Inferior parietal cortex (tissue), 1 donor: ENCODE measurements at regions not wholly inside any gene's neighbourhood (a gene's known extent, or its start where the extent isn't known, plus 50 kb on each side); places are given as distances from the start of the nearest gene placed in this dataset.
"Not testable (repeated sequence)": the region's sequence is repeated elsewhere in the genome, so short reads cannot be mapped to it uniquely, and the experiment has no call there.

Source experiments
- DNase-seq: peaks from one replicate; pipeline ENCODE4 v3.0.0-alpha.2; 2016; ENCODE audit errors: extremely low spot score

DNA sequence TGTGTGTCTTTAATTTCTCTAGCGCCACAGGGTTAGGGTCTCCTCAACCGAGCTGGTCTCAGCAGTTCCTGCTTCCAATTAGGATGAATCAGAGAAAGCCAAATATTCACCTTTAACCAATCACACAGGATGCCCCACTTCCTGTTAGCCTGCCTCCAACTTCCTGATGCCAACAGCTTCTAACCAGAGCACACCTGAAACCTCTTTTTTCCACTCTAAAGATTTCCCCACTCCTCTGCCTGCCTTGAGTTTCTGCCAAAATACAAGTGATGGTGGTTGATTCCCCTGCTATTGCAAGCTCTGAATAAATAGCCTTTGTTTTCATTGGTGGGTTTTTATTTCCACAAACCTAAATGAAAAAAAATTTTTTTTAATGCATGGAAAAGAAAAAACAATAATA lies 144.7 kb upstream of the UST start:
- no peak for DNase-seq

DNA sequence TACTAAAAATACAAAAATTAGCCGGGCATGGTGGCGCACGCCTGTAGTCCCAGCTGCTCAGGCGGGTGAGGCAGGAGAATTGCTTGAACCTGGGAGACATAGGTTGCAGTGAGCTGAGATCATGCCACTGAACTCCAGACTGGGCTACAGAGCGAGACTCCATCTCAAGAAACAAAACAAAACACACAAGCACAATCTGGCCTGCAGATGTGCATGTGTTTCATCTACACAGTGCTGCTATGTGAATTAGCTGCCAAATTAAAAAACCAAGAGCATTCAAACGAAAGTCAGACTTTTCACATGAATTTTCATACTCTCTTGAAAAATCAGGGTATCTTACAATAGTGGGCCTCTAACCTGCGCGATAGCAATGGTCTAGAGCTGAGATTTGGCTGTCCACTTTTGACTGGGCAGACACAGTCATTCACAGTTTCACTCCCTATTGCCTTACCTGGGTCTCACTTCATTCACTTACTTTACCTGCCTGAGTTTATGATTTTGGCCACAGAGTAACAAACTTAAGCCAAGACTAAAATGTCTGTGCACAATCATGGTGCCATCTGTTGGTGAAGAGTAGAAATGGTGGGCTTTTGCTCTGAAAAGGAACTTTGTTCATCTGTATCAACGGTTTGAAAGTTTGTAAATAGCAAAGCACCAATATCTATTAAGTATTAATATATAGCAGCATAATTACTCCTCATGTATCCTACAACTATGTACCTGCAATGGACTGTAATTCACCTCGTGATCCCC lies 138.5 kb upstream of the UST start:
- no peak for DNase-seq

DNA sequence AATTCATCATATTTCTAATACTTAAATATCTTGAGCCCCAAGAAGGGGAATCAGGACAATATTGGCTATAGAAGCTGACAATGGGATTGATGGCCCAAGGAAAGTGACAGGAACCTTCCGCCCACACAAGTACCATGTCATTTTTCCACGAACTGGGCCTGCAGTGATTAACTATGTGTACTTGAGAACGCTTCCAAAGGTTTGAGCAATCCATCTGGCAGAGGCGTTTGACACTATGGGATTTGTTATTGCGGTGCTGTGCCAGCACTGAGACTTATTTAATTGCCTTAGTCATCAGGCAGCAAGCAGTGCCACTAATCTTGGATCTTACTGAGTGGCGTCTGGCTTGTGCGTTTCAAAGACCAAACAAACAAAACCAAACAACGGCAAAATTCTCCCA lies 135.6 kb upstream of the UST start:
- DNase-seq: peak; percentile 60

DNA sequence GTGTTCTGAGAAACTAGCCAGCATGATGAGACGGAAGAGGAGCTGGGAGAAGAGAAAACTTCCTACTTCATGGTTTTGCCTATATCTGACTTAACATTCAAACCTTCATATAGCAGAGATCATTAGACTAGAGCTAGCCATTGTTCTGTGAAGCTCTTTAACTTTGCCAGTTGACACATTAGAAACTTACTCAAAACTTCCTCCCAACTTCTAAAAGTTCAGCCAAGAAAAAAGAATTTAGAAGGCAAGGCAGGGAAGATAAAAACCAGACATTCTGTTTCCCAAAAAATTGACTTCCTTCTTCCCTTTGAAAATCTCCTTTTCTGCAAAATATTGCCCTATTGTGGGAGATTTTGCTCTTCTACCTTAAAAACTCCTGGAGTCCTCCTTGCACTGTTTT lies 134.8 kb upstream of the UST start:
- no peak for DNase-seq

DNA sequence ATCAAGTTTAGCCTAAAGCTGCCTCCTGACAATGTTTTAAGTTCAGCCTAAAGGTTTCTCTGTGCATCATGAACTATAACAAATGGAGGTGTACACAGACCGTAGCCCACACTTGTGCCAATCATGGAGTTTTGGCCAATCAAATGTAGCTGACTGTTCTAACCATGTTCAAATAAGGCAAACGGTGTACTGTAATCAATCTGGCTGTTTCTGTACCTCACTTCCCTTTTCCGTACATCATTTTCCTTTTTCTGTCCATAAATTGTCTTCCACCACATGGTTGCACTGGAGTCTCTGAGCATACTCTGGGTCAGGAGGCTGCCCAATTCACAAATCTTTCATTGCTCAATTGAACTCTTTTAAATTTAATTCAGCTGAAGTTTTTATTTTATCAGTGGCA lies 132.2 kb upstream of the UST start:
- no peak for DNase-seq

DNA sequence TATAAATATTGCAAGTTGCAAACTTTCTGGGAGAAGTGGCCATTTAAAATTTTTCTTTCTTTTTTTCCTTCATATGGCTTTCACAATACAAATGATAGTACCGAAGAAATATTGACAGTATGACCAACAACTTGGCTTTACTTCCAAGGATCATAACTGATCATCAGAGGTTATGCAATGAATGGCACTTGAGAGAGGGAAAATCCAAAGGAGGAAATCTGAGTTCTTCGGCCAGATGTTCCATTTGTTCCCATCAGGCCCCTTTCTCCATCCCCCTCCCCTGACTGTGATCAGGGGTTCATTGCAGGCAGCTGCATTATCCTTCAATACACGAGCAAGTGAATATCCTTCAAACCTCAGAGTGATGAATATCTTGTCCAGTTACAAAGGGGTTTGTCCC lies 130.0 kb upstream of the UST start:
- no peak for DNase-seq

DNA sequence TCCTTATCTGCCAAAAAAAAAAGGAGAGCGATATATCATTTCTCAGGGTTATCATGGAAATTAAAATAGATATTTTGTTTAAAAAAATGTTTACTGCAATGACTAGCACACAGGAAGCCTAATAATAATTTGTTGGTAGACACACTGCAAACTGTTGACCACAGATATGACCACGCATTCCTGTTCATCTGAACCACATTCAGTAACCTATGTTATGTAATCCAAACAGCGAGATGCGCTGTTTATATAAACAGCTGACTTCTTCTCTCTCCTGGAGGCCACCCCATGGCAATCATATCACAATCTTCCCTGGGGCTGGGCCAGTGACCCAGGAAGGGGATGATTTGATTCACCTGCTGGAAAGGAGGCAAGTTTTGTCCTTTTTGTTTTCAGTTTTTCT lies 129.3 kb upstream of the UST start:
- no peak for DNase-seq

DNA sequence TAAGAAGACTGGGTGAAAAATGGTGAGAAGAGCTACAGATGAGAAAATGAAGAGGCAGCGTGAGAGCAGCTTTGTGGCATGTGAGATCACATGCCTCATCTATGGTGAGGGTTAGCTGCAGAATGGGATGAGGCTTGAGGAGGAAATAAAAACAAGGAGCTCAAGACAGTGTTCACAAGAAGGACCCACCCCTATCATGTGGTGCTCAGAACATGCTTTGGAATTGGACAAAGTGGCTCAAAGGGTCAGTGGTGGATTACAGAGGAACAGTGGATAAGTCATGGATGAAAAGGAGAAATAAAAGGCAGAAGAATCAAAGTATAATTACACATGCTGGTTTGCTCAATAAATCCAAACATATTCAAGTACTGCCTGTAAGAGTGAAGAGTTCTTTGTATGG lies 126.9 kb upstream of the UST start:
- no peak for DNase-seq

DNA sequence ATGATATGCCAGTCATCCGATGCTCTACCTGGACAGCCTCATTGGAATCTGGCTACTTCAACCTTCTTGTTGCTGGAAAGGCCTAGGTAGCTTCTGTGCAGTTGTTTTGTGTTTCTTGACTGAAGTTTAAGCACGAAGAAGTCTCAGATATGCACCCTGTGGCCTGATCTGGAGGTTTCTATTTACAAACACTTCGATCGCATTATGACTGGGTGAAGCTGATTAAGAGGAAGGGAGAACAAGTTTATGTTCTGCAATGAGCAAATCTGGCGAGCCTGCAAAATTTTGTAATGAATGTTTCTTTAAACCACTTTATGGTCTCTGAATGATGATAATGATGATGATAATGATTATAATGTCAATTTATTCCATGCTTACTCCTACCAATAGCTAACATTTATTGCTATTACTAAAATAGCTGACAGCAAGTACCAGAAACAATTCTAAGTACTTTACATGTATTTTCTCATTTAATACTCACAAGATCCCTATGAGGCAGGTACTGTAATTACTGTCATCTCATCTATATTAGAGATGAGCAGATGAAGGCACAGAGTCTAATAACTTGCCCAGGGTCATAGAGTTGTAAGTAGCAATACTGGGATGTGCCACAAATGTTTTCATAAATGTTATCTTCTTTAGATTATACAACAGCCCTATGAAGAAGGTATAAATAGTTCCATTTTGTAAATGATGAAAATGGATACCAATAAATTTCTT lies 126.1 kb upstream of the UST start:
- no peak for DNase-seq

DNA sequence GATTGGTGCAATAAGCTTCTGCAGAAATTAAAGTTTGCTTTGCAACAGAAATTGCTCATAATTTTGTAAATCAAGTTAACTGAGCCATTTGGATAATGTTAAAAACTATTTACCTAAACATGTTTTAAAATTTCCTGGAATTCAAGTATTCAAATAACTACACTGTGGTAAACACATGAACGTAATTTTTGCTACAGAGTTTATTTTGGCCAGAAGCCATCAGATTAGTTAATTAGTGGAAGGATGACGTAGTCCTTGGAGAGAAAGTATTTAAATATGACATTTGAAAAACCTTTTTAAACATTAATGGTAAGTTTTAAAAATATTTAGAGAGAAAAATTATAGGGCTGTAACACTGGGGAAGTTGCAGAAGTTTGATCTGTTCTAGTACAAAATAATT lies 121.2 kb upstream of the UST start:
- DNase-seq: no peak

DNA sequence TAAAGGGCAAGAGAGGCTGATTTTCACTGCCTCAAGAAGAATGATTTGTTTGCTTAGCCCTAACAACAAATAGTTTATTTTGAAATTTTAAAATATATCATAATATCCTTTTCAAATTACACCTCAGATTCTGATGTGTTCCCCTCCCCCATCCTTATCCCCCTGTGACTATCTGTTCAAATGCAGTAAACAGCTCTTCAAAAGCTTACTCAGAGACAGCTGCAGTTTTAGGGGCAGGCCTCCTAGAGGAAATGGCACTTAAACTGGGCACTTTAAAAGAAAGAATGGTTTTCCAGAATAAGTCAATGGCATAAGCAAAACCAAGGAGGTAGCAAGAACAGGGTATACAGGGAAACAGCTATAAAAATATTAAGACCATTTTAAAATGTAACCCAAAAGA lies 118.6 kb upstream of the UST start:
- no peak for DNase-seq

DNA sequence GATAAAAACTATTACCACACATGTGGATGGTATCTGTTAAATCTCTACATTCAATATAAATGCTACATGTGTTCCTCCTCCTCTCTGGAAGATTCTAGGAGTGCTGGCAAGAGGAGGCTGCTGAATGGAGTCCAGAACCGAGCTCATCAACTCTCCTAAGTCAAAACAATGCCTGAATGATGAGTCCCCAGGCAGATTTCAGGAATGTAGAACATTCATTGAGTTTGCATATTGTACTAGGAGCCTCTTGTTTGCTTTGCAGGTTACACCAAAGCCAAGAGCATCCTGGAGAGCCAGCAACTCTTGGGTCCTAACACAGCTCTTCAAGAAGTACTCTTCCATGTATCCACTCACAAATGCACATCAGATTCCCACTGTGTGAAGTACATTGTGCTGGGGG lies 117.6 kb upstream of the UST start:
- no peak for DNase-seq

DNA sequence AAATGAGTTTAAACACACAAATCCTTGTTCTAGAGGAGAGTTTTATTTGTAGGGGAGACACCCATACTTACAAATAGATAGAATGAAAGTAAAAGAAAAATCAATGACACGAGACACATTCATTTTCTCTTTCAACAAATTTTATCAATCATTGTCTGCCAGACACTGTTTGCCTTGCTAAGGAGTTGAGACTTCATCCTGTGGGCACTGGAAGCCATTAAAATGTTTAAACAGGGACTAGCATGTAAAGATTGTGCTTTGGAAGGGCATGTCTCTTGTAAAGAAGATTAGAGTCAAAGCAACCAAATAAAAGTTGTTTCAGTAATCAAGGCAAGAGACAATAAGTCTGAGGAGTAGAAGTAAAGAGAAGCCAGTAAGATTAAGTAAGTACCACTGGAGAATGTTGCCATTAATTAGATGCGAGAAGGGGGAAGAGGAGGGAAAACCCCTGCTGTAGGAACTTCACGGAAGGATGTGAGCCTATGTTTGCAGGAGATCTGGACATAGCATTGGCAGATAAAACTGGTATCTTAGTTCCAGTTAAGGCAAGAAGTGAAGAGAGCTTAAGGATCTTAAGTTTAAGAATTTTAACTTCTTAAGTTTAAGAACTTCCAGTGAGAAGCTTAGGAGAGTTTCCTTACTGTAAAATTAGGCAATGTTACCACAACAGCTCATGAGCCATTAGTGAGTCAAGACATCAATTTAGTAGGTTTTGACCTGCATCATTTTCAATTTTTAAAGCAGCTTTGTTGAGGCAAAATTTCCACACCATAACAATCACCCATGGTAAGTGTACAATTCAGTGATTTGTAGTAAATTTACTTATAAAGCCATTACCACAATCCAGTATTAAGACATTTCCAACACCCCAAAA lies 117.0 kb upstream of the UST start:
- DNase-seq: no peak

DNA sequence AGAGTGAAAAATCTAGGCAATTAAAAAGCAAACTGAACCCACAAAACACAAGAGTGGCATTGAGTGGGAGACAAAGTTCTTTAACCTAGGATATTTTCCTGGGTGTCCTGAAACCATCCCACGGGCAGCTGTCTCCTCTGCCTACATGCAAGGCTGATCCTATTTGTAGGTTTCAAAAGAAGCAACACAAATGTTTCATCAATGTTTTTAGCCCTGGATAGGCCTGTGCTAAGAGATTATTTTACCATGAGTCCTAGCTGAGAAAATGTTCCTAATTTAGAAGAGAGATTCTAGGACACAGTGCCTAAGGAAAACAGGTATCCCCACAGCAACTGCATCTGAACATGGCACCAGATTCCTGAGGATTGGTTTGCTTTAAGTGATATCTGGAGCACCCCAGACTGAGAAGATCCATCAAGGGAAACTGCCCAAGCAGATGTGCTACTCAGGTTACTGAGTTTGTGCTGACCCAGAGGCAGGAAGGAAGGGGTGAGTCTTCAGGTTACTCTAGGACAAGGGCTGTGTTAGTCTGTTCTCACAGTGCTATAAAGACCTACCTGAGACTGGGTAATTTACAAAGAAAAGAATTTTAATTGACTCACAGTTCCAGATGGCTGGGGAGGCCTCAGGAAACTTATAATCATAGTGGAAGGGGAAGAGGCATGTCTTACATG lies 111.6 kb upstream of the UST start:
- peak; percentile 20 for DNase-seq

DNA sequence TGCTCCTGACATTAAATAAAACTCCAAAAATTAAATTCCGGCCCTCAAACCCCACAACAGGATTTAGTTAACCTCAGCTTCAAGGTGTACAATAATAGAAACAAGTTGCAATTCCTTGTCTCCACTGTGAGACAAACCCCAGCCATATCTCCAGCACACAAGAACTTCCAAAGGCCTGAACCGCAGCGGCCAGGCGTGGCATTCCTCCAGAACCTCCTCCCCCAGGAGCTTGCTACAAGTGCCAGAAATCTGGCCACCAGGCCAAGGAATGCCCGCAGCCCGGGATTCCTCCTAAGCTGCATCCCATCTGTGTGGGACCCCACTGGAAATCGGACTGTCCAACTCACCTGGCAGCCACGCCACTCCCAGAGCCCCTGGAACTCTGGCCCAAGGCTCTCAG lies 105.0 kb upstream of the UST start:
- not testable (repeated sequence) for DNase-seq

DNA sequence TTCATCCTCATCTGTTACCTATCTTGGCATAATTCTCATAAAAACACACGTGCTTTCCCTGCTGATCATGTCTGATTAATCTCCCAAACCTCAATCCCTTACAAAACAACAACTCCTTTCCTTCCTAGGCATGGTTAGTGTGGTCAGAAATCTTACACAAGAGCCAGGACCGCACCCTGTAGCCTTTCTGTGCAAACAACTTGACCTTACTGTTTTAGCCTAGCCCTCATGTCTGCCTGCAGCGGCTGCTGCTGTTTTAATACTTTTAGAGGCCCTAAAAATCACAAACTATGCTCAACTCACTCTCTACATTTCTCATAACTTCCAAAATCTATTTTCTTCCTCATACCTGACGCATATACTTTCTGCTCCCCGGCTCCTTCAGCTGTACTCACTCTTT lies 103.6 kb upstream of the UST start:
- not testable (repeated sequence) for DNase-seq

DNA sequence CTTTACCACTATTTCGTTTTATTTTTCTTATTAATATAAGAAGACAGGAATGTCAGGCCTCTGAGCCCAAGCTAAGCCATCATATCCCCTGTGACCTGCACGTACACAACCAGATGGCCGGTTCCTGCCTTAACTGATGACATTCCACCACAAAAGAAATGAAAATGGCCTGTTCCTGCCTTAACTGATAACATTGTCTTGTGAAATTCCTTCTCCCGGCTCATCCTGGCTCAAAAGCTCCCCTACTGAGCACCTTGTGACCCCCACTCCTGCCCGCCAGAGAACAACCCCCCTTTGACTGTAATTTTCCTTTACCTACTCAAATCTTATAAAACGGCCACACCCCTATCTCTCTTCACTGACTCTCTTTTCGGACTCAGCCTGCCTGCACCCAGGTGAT lies 101.8 kb upstream of the UST start:
- not testable (repeated sequence) for DNase-seq

DNA sequence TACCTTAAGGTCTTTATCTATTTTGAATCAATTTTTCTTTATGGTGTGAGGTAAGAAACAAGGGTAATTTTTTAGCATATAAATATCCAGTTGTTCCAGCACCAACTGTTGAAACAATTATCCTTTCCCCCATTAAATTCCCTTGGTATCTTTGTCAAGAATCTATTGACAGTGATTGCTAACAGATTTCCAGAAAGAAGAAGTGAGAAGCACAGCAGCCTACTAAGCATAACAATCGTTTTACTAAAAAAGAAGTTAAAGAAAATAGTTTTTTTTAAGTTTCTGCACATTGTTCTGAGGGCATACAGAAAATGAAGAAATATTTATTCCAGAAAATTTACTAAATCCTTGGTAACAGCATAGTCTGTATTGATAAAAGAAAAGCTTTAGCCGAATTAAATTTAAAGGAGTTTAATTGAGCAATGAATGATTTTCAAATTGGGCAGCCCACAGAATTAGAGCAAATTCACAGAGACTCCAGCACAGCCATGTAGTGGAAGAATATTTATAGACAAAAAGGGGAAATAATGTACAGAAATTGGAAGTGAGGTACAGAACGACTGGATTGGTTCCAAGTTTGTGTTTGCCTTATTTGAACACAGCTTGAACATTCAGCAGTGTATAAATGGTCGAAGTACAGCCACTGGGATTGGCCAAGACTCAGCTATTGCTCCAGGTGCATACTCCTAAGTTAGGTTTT lies 97.9 kb upstream of the UST start:
- no peak for DNase-seq

DNA sequence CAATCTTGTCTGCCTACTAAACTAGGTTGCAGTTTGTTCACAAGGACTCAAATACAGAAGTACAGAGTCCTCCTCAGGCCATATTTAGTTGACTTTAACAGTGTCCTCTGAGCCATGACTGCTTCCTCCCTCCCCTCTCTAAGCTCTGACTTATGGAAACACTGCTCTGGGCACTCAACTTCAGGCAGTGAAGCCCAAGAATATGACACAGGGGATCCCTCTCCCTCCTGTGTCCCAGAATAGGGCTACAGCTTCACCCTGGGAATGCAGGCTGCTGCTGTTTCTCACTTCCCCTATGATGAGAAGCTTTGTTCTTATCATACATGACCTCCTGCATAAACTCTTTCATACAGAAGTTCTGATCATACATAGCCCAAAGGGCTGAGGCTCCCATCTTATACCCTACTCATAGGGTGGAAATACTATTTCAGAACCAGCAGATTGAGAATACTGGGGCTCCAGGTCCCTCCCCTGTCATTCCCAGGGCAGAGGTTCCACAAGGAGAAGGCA lies 97.3 kb upstream of the UST start:
- DNase-seq: no peak

DNA sequence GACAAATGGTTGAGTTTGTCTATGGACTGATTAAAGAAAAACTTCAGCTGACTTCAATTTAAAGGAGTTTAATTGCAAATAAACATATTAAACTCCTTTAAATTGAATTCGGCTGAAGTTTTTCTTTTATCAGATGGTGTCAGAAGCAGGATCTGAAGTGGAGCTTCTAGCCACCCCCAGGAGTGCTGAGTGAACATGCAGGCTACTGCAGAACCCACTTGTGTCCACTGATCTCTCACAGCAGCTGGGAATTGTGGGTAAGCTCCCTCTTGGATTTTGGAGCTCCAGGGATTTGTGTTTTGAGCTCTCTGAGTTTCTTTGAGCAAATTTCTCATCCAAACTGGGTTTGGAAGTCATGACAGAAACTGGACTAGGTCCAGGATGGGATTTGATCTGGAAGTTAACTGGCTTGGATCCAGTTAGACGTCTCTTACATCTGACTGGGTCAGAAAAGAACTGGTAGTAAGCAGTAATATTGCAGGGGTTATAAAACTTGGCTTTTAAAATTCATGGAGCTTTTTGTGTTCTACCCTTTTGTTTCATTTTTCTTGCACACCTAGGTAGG lies 95.8 kb upstream of the UST start:
- DNase-seq: no peak

DNA sequence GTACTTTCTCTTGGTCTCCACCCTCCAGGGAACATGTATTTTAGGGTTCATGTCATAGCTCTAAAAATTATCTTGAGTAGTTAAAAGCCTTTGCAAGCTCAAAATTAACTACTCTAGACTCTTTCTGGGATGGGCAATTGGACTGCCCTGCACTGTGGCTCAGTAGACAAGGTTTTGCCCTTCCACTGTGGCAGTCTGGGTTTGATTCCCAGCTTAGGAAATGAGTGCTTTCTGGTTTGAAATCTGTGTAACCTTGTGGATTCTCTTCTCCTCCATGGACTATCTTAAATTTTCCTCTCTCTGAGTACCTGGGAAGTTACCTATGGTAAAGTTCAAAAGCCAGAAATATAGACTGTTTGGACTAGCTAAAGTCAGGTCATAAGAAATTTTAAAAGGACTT lies 94.6 kb upstream of the UST start:
- DNase-seq: no peak
